SKM-1 treated with dmso at 0.1 percent for 144 hours (cell line): ENCODE measurements at regions not wholly inside any gene's neighbourhood (a gene's known extent, or its start where the extent isn't known, plus 50 kb on each side); places are given as distances from the start of the nearest gene placed in this dataset.
"Not testable (repeated sequence)": the region's sequence is repeated elsewhere in the genome, so short reads cannot be mapped to it uniquely, and the experiment has no call there.

Experiments used
- DNase-seq: peaks from one replicate; lab custom pipeline; 2025; ENCODE audit not compliant: unreplicated experiment; lab: John Stamatoyannopoulos, UW

GRCh38 chr4:97317671-97318070 is 825.6 kb downstream of the STPG2 start:
- no peak for DNase-seq

DNA sequence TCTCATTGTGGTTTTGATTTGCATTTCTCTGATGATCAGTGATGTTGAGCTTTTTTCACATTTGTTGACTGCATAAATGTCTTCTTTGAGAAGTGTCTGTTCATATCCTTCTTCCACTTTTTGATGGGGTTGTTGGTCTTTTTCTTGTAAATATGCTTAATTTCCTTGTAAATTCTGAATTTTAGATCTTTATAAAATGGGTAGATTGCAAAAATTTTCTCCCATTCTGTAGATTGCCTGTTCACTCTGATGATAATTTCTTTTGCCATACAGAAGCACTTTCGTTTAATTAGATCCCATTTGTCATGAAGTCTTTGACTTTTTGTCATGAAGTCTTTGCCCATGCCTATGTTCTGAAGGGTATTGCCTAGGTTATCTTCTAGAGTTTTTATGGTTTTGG is 817.5 kb downstream of the STPG2 start:
- not testable (repeated sequence) for DNase-seq

DNA sequence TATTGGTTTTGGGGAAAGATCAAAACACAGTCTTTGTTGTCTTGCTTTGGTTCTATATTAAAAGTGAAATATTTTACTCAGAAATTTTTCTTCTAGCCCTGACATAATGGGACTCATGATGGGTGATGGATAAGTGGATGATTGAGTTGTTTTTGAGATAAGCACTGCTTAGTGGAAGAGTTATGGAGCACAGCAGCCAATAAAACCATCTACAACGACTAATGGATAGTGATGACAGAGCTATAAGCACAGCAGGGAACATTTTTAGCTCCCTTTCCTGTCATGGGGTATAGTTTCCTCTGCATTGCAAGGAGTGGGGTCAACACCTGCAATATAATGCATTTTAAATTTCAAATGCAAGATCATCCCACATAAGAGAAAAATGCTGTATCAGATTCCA is 812.4 kb downstream of the STPG2 start:
- DNase-seq = no peak

- DNase-seq = no peak
Observed at GRCh38 chr4:97334348-97334747, 808.9 kb downstream of the STPG2 start.

- DNase-seq = no peak
Observed at GRCh38 chr4:97349468-97350186, 793.6 kb downstream of the STPG2 start.

GRCh38 chr4:97353876-97354275 is 789.4 kb downstream of the STPG2 start:
- no peak for DNase-seq

DNA sequence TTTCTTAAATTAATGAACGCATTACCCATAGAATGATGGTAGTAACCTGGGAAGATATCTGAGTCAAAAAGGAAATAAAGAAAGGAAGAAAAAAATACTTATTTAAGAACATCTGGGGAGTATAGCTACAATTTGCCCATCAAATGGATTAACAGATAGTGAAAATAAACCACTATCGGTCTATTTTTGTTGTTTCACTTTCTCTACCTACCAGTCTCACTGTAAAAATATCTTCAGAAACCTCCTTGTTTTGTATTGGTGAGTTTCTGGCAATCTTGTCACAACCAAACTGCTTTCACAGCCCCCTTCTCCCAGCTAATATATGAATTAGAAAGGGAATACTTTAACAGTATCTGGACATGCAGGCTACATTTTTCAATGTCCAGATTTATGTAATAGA is 783.5 kb downstream of the STPG2 start:
- no peak for DNase-seq

DNA sequence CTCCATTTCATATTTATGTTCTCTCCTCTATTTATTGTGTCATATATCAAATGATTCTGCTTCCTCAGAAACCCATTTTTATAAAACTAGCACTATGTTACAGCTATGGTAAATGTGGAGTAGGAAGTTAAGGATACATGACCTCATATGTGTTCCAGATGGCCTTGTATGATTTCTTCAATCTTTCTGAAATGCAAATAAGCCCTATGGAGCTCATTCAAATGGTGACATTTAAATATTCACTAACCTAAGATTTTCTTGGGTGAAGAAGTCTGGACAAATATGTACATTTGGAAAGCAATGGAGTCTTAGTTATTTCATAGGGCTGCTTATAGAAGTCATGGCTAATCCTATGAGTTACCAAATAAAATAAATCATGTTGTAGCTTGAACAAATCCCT is 782.5 kb downstream of the STPG2 start:
- DNase-seq = no peak

DNA sequence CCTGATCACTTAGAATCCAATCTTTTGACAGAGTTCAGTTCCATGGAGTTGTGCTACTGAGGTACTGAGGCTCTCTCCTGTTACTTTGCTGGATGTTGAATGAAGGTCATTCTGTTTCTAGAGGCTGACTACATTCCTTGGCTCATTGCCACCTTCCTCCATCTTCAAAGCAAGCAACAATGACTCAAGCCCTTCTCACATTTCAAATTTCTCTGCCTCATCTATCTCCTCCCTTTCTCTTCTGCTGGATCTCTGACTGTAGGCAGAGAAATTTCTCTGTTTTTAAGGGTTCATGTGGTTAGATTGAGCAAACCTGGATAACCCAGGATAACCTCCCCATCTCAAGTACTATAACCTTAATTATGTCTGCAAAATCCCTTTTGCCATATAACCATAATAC is 775.4 kb downstream of the STPG2 start:
- no peak for DNase-seq

DNA sequence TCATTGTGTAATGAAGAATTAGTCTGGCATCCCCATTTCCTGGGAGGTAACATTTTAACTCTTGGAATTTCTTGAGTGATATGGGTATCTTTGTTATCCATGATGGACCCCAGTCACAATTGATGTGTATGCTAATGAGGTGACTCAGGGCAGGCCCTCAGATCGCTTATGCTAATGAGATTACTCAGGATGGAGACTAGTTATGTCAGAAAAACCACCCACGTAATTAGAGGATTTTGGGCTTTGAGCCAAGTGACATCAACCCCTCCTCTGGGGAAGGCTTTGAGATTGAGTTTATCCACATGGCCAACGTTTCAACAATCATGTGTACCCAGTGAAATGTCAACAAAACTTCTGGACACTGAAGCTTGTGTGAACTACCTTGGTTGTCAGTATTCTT is 772.7 kb downstream of the STPG2 start:
- DNase-seq = no peak

- DNase-seq = no peak
Observed at GRCh38 chr4:97374526-97374925, 768.8 kb downstream of the STPG2 start.

DNA sequence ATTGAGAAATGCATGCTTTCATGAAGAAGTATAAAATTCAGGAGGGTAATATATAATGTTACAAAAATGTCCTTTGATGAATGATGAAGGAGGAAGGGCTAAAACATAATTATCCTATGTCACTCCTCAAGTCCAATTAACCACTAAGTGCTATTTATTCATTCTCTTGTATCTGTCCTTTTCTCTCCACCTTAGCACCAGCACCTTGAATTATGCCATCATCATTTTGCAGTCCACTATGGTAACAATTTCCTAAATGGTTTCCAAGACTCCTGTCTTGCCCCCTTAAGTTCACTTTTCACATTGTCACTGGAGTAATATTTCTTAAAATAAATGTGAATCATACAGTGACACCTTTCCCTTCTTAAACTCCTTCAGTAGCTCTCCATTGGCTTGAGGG is 756.3 kb downstream of the STPG2 start:
- DNase-seq = no peak

- no peak for DNase-seq
Observed at GRCh38 chr4:97394653-97395052, 748.6 kb downstream of the STPG2 start.

DNA sequence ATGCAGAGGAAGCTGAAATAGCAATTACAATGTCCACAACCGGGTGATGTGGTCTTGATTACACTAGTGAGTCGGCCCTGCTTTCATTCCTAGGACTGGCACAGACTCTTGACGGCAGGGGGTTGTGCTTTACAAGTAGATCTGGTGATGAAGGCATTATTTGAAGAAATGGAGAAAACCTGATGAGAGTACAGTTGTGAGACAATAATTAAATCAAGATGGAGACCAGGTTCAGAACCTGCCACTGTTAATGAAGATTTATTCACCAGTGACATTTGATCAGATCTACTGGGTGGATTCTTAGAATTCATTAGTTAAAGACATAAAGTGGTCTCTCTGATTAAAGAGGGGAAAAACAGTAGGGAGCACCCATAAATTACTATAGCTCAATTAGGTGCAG is 747.2 kb downstream of the STPG2 start:
- no peak for DNase-seq

- DNase-seq = no peak
Observed at GRCh38 chr4:97396605-97397004, 746.7 kb downstream of the STPG2 start.

DNA sequence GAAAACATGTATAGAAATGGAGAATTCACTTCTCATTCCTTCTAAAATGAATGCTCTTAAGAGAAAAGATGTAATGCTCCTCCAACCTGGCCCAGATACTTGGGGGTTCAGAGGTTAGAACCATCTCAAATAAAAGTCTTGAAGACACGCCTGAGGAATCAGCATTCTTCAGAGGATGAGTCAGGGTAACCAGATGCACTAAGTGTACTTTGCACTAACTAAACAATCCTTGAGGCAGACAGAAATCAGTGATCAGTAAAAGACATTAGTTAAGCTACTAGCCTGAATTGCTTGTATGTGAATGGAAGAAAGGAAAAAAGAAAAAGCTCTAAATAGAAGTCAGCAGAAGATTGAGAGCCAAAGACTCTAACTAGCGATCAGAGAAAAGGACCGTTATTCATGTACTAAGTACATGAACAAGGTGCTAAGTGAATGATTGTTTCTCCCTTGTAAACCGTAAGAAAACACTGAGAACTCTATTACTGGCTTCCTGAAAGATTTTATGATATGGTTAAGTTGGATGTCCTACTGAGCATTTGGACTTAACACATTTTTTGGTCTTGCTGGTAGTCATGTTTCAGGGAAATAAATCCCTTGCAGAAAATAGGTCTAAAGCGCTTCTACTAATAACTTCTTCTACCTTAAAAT is 738.3 kb downstream of the STPG2 start:
- DNase-seq = no peak

DNA sequence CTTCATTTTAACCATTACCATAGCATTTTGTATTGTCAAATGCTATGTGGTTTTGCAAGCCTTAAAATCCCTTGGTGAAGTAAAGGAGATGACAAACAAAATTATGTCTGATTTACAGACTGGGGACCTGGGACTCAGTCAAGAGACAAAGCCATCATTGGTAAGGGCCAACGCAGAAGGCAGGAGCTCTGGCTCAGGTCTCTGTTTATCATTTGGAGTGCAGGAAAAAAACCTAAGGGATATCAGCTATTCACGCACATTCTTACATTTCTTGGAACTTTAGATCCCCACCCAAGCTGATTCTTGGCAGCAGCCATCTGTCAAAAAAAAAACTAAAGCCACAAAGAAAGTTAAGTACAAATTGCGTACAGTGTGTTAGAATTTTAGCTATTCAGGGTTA is 731.9 kb downstream of the STPG2 start:
- DNase-seq = no peak

DNA sequence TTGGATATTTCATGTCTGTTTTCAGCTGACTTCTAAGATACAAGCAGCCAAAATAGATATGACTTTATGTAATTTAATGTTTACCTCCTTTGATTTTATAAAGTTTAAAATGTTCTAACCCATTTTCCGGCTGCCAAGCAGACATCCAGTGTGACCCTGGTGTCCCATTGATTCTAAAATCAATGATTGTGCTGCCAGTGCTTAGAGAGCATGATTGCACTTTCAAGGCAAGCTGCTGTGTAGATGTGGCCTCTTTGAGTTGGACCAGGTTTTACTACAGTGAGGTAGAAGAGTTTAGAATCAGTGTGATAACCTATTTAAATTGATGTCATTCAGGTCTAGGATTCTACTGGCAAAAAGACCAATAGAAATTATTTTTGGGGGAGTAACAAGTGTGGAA is 730.9 kb downstream of the STPG2 start:
- no peak for DNase-seq

- no peak for DNase-seq
Observed at GRCh38 chr4:97414161-97414560, 729.1 kb downstream of the STPG2 start.

GRCh38 chr4:97432551-97432950 is 710.7 kb downstream of the STPG2 start:
- no peak for DNase-seq

DNA sequence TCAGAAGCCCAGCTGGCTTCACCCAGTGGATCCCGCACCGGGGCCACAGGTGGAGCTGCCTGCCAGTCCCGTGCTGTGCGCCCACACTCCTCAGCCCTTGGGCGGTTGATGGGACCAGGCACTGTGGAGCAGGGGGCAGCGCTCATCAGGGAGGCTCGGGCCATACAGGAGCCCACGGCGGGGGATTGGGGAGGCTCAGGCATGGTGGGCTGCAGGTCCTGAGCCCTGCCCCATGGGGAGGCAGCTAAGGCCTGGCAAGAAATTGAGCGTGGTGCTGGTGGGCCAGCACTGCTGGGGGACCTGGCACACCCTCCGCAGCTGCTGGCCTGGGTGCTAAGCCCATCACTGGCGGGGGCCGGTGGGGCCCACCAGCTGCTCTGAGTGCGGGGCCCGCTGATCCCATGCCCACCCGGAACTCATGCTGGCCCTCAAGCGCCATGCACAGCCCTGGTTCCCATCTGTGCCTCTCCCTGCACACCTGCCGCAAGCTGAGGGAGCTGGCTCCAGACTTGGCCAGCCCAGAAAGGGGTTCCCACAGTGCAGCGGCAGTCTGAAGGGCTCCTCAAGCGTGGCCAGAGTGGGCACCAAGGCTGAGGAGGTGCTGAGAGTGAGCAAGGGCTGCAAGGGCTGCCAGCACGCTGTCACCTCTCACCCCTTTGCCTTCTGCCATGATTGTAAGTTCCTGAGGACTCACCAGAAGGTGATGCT is 705.1 kb downstream of the STPG2 start:
- DNase-seq = not testable (repeated sequence)

GRCh38 chr4:97453186-97453585 is 690.1 kb downstream of the STPG2 start:
- no peak for DNase-seq
